ENCODE measurements at regions not wholly inside any gene's neighbourhood (a gene's known extent, or its start where the extent isn't known, plus 50 kb on each side); places are given as distances from the start of the nearest gene placed in this dataset.
"Not testable (repeated sequence)": the region's sequence is repeated elsewhere in the genome, so short reads cannot be mapped to it uniquely, and the experiment has no call there.

DNA sequence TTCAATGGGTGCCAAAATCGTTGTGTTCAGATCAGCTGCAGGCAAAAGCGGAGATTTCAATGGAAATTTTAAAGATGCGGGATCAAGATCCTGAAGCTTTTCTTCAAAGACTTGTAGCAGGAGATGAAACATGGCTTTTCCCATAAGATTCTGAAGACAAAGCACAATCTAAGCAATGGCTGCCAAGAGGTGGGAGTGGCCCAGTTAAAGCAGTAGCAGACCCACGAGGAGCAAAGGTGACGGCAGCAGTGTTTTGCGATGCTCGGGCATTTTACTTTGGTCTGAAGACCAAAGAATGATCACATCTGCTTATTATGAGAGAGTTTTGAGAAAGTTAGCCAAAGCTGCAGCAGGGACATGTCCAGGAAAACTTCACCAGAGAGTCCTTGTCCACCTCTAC lies 222.9 kb downstream of the DSC3 start:
- no peak for DNase-seq

DNA sequence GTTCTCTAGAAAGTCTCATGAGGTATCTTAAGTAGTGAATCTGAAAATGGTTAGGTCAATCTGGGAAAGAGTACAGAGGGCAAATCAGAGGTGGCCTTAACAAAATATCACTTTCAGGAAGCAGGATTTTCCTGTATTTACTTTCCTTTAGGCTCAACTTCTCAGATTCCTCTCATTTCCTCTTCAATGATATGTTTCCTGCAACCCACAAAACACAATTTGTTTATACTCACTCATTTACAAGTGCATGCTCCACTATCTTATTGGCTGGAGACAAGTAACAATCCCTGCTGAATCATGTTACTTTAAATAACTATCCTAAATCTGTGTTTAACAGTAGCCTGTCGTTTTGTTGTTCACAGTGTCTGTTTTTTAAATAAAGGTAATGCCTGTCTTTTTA lies 228.1 kb downstream of the DSC3 start:
- DNase-seq: no peak

DNA sequence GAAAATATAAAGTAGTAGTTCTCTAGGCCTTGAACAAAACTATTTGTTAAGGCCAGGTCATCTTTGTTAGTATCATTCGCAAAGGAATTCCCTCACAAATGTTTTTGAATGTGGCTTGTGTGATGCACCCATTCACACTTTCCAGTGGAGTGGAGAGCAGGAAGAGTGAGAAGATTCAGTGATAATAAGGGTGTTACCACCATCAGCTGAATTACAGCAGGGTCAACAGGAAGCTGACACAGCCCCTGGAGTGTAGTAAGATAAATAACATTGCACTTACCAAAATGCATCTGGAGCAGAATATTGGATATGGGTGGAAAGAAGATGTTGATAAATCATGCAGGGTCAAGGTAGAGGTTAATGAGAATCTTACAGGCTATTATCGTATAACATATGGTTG lies 231.0 kb downstream of the DSC3 start:
- no peak for DNase-seq

DNA sequence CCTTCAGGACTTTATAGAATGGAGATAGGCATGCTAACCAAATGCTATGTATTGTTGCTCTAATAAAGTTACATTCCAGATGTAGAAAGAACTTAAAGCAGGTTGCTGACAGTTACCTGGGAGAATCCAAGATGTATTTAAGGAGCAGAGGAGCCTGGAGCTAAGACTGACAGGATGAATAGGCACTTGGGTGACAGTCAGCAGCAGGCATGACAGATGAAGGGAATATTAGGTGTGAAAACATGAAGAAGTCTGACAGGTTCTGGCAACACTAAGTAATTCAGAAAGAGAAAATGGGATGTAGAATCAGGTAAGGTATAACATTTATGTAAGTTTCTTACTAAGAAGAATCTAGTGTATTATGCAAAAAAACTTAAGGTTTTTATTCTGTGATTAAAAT lies 232.0 kb downstream of the DSC3 start:
- no peak for DNase-seq

GRCh38 chr18:30806823-30807222 lies 235.7 kb downstream of the DSC3 start:
- no peak for DNase-seq

DNA sequence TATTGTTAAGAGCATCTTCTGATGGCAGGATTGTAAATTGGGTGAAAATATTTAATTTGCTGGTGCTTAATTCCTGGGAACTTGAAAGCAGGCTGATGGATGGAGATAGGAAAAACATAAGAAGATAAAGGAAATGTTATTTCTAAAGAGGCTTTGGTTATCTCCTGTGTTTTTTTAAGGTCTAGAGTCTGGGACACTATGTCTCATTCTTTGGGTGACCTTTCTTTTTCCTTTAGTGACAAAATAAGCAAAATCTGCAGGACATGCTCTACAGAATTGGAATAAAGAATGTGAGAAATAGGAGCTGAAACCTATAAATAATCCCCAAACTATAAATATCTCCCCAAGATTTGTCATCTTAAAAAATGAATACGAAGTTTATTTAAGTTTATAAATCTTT lies 241.7 kb downstream of the DSC3 start:
- DNase-seq: no peak

DNA sequence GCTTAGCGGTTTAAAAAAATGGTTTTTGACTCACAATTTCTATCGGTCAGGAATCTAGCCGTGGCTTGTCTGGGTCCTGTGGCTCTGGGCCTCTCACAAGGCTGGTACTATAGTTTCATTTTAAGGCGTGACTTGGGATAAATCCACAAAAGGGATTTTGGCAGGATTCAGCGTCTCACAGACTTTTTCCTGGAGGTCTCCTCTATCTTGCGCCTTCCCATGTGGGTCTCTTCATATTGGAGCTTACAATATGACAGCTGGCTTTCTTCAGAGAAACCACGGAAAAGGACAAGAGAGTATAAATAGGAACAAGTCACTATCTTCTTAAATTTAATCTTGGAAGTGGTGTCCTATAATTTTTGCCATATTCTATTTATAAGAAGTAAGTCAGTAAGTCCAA lies 250.5 kb downstream of the DSC3 start:
- DNase-seq: no peak

- not testable (repeated sequence) for DNase-seq
Observed at GRCh38 chr18:30788411-30788991, 254.0 kb downstream of the DSC3 start.

GRCh38 chr18:30787410-30787809 lies 255.1 kb downstream of the DSC3 start:
- DNase-seq: no peak

DNA sequence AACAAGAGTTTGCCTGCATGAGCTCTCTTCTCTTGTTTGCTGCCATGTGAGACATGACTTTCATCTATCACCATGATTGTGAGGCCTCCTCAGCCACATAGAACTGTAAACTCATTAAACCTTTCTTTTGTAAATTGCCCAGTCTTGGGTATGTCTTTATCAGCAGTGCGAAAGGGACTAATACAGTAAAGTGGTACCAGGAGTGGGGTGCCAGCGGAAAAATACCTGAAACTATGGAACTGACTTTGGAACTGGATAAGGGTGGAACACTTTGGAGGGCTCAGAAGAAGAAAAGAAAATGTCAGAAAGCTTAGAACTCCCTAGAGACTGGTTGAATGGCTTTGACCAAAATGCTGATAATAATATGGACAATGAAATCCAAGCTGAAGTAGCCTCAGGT lies 260.9 kb downstream of the DSC3 start:
- DNase-seq: no peak

- DNase-seq: no peak
Observed at GRCh38 chr18:30775629-30776028, 266.9 kb downstream of the DSC3 start.

DNA sequence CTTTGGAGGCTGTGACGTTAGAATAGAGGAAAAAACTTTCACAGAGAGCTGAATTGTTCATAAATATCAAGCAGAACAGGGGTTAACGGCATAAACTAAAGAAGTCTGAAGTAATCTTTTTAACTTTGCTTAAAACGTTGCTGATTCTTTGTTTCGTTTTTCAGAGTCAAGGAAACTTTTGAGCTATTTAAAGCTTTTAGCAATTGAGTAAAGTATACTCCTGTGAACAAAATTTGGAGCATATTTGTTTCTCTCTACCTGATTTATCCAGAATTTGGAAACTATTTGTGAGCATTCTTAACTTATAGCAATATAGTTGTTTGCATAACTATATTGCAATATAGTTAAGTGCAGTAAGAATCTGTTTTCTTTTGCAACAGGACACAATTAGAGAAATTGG lies 270.4 kb downstream of the DSC3 start:
- DNase-seq: not testable (repeated sequence)

- DNase-seq: no peak
Observed at GRCh38 chr18:30766053-30766452, 276.5 kb downstream of the DSC3 start.

DNA sequence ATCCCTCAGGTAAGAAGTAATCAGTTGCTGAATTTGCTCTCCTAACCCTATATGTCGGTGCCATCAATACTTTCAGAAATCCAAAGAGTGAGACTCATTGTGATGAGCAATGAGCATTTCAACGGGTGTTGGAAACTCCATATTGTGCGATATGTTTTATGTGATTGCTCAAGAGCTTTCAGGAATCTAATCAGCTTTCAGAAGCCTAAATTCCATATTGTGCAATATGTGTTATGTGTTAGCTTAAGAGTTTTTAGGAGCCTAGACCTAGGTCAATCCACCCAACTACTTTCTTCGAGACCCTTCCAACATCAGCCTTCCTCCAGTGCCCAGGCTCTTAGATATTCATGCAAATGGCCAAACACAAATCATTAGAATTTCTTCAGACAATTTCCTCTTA lies 277.3 kb downstream of the DSC3 start:
- DNase-seq: no peak

GRCh38 chr18:30763902-30764350 lies 278.6 kb downstream of the DSC3 start:
- DNase-seq: no peak

GRCh38 chr18:30754846-30755245 lies 287.7 kb downstream of the DSC3 start:
- DNase-seq: no peak

DNA sequence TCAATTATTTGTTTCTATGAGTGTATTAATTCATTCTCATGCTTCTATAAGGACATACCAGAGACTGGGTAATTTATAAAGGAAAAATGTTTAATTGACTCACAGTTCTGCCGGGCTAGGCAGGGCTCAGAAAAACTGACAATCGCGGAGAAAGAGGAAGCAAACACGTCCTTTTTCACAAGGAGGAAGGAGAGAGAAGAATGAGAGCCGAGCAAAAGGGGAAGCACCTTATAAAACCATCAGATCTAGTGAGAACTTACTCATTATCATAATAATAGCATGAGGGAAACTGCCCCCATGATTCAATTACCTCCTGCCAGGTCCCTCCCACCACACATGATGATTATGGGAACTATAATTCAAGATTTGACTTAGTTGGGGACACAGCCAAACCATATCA lies 294.0 kb downstream of the DSC3 start:
- DNase-seq: no peak

DNA sequence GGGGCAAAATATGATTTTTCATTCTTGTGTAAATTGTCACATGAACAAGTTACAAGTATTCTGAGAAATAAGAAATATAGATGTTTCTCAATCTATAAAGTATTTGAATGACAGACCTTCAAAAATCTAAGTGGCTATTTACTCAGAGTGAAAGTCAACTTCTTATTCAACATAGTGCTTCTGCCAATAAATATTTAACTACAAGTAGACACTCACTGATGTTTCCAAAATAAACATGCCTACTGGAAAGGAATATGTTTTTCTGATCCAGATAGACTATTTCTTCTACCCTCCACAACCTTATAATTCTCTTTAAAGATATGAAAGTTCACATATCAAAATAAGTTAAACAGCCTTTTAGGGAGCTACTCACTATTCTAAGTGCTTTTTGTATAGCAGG lies 296.3 kb downstream of the DSC3 start:
- DNase-seq: no peak

DNA sequence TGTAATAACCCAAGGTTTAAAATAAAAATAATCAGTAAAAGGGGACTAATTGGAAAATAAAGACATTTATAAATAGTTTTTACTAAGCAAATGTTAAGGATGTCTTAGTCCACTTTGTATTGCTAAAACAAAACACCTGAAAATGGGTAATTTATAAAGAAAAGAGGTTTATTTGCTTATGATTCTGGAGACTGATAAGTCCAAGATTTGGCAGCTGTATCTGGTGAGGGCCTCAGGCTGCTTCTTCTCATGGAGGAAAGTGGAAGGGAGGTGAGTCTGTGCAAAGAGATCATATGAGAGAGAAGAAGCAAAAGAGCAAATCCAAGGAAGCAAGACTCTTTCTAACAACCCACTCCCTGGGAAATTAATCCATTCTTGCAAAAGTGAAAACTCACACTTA lies 299.5 kb downstream of the DSC3 start:
- no peak for DNase-seq

- no peak for DNase-seq
Observed at GRCh38 chr18:30730915-30731314, 311.6 kb downstream of the DSC3 start.

GRCh38 chr18:30727849-30728248 lies 314.7 kb downstream of the DSC3 start:
- no peak for DNase-seq

- no peak for DNase-seq
Observed at GRCh38 chr18:30713299-30713698, 329.2 kb downstream of the DSC3 start.

GRCh38 chr18:30712383-30712782 lies 330.2 kb downstream of the DSC3 start:
- no peak for DNase-seq

GRCh38 chr18:30709595-30709994 lies 332.9 kb downstream of the DSC3 start:
- no peak for DNase-seq

DNA sequence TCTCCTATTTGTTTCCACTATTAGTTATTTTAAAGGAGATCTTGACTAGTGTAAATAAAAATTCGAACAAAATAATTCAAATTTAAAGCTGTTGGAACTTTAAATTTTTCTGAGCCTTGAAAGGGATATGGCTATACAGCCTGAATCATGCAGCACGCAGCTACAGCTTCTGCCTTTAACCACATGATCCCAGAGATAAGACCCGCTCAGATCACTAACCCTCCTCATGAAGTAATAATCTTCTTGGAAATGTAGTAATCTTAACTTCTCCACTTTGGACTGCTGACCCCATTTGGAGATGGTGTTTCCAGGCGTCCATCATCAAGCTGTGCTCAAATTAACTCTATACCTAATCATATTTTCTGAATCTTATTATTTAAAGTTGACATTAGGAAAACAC lies 336.6 kb downstream of the DSC3 start:
- DNase-seq: no peak

GRCh38 chr18:30698571-30698970 lies 344.0 kb downstream of the DSC3 start:
- DNase-seq: no peak
